Renal pelvis (tissue), 1 donor: ENCODE measurements at regions not wholly inside any gene's neighbourhood (a gene's known extent, or its start where the extent isn't known, plus 50 kb on each side); places are given as distances from the start of the nearest gene placed in this dataset.
A peak's percentile ranks its signal among the peaks of the same experiment; 100 is the strongest.
"Not testable (repeated sequence)": the region's sequence is repeated elsewhere in the genome, so short reads cannot be mapped to it uniquely, and the experiment has no call there.

Source experiments
- DNase-seq: peaks from one replicate; pipeline ENCODE4 v3.0.0-alpha.2; 2013

DNA sequence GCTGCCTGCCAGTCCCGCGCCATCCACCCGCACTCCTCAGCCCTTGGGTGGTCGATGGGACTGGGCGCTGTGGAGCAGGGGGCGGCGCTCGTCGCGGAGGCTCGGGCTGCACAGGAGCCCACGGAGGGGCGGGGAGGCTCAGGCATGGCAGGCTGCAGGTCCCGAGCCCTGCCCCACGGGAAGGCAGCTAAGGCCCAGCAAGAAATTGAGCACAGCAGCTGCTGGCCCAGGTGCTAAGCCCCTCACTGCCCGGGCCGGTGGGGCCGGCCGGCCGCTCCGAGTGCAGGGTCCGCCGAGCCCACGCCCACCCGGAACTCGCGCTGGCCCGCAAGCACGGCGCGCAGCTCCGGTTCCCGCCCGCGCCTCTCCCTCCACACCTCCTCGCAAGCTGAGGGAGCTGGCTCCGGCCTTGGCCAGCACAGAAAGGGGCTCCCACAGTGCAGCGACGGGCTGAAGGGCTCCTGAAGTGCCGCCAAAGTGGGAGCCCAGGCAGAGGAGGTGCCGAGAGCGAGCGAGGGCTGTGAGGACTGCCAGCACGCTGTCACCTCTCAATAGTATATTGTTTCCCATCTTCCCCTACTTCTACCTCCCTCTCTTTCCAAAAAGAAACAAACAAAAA is 219.6 kb downstream of the BAMBI start:
- not testable (repeated sequence) for DNase-seq

DNA sequence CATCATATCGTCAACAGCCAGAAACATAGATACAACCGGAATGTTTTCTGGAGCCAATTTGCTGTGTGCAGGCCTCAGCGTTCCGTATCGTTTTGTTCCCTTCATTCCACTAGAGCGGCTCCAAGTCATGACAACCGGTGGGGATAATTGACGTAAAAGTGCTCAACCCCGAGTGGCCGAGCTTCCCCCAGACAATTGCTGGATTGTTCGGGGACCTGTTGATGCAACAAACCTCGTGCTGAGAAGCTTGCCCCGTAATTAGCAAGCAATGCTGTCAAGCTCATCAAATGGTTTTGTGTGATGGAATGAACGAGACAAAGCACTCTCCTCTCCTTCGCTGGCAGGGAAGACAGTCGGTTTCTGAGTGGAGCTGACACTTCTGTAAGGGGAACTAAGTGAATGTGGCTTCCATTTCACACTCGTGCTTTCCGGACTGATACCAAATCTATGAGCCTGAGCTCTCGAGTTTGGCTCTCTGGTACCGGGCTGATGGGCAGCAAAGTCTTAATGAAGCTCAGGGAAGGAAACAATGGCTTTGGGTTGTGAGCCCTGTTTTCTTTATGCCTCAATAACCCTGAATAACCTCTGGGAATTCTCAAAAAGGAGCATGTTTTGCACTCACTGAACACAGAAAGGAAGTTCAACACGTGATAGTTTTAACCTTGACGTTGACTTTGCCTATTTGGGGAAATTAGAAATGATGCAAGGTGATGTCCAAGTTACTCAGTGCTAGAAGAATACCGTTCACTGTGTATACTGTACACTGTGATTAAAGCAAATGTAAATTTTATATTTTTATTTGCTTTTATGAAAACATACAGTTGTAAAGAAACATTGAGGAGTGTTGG is 220.5 kb downstream of the BAMBI start:
- no peak for DNase-seq

DNA sequence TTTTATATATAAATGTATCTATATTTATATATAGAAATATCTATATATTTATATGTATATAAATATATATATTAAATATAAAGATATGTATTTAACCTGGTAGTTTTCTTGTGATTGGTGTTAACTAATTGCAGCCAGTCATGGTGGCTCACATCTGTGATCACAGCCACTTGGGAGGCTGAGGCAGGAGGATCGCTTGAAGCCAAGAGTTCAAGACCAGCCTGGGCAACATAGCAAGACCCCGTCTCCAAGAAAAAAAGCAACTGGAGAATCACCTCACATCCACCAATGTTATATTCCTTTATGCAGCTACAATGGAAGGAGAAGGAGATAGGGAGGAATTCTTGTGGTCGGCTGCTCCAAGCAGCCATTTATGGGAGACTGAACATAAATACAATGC is 224.9 kb downstream of the BAMBI start:
- no peak for DNase-seq

DNA sequence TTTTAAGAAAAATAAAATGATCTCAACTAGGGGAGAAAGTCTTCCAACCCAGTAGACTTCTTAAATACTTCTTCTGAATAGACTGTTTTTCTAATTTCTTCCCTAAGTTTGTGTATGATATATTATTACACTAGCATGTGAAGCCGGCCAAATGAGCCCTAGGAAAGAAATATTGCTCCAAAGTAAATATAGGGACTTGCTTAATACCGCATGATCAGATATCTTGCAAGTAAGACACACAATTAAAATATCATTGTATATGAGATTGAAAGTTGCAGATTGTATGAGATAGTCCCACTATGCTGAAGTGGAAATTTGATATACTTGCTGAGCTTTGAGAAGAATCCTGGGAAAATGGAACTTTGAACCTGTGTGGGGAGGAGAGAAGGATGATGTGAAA is 225.7 kb downstream of the BAMBI start:
- DNase-seq = no peak

DNA sequence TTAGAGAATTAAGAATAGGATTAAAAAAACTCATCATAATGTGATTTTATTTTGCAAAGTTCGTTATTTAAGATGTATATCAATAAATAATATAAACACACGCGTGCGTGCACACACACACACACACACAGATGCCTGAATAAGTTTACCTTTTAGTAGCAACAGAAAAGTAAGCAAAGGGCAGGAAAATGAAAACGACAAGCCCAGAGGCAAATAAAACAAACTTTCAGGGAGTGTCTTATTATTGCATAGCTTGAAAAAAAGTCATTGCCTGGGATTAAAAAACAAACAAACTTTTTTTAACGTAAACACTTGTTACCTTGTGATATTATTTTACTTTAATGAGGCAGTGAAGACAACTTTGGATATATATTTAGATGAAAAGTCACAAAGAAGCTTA is 226.4 kb downstream of the BAMBI start:
- DNase-seq = no peak

DNA sequence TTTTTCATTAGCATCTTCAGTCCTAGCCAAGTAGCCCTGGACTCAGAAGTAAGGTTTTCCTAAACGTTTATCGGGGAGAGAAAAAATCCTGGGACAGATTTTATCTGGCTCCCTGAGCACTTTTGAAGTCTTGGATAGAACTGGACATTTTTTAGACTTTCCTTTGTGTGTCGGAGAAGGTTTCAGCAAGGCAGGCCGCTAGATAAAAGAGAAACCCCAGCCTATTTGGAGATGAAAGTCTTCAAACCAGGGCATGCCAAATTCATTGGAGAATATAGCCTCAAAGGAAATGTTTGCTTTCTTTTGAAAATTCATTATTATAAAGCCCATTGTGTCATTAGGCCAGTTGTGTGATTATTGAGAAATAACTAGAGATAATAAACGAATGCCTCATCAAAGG is 228.1 kb downstream of the BAMBI start:
- no peak for DNase-seq

DNA sequence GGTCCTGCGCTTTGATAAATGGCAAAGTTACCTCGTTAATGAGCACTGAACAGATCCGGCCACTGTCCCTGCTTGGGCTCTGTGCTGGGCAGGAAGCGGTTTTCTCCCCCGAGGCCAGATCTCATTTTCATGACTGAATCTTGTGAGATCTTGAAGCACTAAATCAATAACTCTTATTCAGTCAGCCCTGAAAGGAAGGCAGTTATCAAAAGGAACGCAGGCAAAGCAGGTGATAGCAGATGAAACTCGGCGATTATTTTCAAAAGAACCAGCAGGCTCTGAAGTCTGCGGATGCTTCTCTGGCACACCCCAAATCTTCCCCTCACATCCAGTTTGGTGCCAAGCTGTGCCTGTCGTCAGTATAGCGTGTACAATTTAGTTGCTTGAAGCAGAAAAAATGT is 228.7 kb downstream of the BAMBI start:
- no peak for DNase-seq

DNA sequence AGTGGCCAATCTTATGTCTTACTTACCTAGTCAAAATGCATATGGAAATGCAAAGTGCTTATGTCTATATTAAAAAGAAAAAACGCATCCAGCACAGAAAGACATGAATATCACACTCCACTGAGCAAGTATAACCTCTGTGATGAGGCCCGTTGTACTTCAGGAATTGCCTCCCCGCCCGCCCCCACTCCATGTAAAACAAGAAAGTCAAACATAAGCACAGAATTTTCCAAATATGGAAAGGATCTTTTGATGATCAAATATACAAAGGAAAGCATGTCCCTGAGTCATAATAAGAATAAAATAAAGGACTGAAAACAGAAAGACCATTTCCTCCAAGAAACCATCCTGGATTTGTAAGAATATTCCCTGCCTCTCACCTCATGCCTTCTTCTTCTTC is 229.1 kb downstream of the BAMBI start:
- no peak for DNase-seq

DNA sequence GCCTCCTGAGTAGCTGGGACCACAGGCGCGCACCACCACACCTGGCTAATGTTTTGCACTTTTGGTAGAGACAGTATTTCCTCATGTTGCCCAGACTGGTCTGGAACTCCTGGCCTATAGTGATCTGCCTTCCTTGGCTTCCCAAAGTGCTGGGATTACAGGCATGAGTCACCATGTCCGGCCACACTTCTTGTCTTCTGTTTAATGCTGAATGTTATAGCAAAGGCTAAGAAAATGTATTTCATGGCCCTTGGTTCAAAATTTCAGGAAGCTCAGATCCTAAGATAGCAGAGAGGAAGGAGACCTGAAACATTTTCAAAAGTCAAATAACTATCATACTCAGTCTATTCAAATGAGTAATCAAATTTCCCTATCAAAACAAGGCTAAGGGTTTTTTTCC is 229.6 kb downstream of the BAMBI start:
- DNase-seq = no peak

DNA sequence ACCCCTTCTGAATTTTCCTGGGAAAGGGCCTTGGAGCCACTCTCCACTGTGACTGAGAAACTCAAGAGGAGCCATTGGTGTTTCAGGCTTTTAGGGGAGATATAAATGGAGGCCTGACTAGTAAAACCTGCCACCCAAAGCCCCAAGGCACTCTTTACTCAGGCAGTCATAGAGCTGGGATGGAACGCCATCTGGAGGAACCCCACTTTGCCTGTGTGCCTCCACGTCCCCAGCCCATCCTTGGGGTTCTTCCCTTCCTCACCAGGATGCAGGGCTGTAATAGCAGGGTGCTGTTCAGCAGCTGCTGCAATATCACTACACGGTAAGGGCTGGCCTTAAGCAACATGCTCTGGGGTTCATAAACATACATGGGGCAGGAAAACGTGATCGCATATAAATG is 232.6 kb downstream of the BAMBI start:
- no peak for DNase-seq

DNA sequence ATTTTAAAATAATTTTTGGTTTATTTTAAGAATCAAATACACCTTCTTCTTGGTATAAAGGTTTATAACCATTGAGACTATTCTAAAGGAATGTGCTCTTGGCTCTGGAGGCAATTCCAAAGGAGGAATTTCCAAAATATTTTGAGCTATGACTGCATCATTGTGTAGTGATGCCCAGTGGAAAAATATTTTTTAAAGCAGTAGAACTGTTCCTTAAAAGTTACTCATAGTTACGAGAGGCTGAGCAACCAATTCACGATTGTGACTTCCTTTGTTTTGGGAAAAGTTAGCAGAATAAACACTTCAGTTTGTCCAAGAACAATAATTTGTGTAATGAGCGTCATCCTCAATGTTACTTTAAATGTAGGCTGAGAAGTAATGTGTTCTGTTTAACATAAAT is 233.6 kb downstream of the BAMBI start:
- no peak for DNase-seq

DNA sequence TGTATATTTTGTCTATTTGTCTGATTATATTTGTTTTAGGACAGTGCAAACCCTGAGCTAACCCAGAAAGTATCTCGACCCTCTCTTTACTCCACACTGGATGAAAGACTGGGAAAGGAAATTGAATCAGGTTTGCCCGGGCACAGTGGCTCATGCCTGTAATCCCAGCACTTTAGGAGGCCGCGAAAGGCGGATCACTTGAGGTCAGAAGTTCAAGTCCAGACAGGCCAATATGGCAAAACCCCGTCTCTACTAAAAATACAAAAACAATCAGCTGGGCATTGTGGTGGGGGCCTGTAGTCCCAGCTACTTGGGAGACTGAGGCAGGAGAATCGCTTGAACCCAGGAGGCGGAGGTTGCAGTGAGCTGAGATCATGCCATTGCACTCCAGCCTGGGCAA is 234.2 kb downstream of the BAMBI start:
- not testable (repeated sequence) for DNase-seq

DNA sequence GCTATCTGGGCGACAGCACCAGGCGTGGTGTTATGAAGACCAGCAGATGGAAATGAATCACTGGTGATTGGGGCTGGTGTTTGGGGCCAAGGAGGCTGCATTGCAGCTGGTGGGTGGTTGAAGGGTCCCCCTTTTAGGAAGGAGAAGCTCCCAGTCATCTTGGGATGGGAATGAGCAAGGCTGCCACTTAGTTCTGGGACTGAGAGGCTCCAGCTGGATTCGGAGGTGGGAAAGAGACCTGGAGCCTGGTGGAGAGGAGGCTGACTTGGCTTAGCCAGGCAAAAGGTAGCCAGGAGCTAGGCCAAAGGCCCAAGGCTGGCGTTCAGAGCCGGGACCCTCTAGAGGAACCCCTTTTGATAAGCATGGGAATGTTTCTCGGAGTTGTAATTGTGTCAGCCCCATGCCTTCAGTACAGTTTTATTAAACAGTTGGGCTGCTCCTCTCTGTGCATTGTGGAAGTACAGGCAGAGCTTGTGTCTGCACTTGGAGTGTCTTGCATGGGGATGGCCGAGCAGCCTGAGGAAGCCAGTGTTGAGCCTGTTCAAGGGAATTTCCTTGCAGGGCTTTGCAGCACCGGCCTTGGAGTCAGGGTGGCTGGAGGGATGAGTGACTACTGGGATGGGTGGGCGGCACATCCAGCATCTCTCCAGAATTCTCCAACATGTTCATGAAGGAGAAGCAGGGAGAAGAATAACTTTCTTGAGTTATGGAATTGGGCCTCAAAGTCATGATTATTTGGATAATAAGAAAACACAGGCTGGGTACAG is 234.9 kb downstream of the BAMBI start:
- DNase-seq = no peak

DNA sequence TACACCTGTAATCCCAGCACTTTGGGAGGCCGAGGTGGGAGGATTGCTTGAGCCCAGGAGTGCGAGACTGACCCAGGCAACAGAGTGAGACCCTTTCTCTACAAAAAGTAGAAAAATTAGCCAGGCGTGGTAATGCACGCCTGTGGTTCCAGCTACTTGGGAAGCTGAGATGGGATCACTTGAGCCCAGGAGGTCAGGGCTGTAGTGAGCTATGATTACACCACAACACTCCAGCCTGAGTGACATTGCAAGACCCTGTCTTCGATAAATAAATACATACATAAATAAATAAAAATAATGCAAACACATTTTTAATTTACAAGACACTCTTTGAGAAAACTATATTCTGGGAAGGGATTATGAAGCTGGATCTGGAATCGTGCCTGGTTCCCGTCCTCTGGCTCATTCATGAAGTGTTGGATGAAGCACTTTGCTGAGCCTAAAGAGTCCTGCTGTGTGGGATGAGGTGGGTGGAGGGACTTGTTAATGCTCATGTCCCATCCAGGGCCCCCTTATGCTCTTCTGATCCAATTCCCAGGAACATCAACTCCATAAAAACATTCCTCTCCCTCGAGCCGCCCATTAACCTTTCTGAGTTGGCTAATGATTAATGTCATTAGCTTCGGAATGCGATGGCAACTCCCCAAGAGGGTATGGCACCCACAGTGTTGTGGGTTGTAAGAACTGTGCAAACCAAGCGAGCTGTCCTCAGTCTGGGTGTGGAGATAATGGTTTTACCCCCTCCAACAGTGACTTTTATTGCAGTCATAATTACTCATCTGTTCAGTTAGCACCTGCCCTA is 236.3 kb downstream of the BAMBI start:
- peak; percentile 69 for DNase-seq

DNA sequence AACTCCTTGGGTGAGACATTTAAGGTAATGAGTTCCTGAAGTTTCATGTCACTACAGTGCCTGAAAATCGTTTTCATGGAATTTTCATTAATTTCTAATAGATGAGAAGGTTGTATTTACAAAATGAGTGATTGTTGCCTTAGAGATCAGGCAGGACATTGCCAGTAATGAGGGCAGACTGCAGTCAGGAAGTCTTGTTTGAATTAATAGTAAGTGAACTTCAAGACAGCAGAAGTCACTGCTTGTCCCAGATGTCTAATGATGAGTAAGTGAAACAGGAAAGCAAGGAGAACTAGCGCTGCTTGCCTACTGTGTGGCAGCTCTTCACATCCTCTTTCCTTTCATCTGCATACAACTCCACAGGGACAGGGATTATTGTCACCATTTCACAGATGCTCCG is 237.4 kb downstream of the BAMBI start:
- DNase-seq = no peak

DNA sequence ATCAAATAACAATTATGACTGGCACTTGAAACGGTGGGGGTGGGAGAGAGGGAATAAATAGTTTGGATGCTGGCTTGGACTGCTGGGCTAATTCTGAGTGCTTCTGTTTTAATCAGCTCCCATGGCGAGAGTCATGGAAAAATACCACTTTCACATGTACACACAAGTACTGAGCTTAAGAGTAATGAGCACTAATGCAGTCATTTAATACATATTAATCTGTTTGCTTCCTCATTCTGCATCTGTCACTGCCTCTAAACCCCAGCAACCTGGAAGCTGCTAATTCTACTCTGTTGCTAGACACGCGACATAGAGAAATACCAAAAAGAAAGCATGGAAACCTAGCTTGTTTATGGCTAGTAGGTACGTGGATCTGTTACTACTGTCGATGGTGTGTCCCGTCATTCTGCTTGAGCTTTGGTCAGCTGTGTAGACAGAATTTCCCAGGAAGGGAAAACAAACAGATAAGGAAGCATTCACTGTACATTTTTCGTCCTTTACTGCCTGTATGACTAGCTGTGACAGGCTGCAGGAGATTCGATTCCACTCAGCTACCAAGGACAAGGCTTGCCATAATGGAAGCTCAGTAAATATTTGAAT is 238.8 kb downstream of the BAMBI start:
- DNase-seq = no peak

DNA sequence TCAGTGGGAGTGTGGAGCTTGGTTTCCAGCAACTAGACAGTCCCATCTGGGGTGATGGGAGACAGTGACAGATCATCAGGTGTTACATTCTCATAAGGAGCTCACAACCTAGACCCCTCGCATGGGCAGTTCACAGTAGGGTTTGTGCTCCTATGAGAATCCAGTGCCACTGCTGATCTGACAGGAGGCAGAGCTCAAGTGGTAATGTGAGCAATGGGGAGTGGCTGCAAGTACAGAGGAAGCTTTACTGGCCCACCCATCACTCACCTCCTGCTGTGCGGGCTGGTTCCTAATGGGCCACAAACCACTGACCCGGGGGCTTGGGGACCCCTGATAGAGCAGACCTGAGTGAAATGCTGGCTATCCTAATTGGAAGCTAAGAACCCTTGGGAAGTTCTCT is 242.8 kb downstream of the BAMBI start:
- no peak for DNase-seq

DNA sequence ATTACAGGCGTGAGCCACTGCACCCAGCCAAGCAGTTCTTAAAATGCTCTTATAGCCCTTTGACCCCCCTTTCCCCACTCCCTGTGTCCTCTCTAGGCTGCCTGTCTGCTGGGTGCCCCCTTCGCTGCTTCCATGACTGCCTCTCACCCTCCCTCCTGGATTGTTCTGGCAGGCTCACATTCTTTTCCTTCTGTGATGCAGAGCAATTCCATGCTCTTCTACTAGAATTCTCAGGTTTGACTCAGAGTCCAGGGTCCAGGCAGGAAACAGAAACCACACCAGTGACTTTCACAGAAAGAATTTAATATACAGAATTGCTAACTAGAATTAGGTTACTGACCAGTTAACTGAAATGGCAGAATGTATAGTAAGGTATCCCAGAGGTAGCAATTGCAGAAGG is 244.8 kb downstream of the BAMBI start:
- DNase-seq = no peak

DNA sequence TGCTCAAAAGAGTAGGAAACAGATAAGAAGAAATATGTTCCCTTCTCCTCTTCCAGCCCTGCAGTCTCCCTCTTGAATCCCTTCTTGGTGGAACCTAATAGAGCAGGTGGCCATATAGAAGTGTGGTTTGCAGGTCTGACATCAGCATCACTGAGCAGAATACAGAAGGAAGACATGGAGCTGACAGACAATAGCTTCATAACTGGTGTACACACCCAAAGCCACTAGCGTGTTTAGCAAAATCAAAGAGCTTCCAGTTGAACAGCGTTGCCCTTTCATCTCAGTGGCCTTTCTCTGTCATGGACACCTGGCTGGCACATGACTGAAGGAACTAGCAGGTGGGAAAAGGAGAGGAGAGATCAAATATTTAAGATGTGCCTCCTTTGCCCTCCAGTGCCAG is 245.5 kb downstream of the BAMBI start:
- DNase-seq = no peak

DNA sequence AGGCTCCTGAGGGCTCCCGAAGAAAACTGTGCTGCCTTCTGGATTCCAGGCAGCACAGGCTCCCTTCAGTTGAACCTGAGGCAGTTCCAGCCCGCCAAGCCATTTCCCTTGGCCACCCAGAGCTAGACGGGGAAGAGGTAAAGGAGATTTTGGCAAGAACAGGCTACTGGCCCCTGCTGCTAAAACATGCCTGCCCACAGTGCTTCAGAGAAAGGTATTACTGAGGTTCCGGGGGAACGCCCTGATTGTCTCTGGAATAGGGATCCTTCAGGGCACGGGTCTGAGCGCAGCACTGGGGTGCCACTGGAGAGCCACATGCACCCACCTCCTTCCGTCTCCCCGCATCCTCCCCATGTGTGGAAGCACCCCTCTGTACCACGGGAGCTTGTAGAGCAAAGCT is 247.4 kb downstream of the BAMBI start:
- no peak for DNase-seq

DNA sequence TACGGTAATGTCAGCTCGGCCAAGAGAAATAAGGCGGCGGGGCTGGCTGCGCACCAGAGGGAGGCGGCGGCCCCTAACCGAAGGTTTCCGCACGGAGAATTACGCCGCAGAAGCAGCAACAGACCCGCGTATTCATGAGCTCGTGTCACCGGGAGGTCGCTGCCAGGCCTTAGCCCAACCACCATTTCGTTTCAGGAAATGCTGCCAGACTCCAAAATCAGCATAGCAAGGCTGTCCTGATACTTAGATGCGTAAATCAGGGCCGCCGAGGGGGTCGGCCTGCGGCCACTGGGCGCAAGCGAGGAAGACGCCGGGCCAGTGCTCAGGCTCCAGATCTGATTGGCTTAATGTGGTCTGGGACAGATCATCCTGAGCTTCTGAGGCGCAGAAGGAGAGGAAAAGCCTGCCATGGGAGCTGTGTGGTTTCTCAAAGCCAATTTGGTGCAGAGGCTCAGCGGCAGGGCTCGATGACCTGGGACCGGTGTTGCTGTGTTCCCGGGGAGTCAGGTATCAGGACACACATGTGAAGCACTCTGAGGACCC is 247.9 kb downstream of the BAMBI start:
- DNase-seq = no peak

DNA sequence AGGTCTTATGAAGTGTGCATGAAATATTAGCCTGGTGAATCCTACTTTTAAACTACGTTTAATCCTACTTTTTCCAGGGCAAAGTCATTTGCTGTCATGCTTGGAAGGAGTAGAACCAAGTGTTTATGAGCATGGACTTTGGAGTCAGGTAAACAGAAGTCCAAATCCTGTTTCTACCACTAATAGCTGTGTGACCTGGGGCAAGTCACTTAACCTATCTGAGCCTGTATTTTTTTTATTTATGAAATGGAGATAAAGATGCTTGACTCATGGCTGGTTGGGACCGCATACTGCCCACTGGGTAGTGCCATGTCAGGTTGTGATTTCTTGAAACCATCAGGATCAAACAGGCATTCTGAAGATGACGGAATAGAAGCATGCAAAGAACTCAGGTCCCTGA is 249.6 kb downstream of the BAMBI start:
- no peak for DNase-seq
